HG03103 (cell line): ENCODE measurements at regions not wholly inside any gene's neighbourhood (a gene's known extent, or its start where the extent isn't known, plus 50 kb on each side); places are given as distances from the start of the nearest gene placed in this dataset.
"Not testable (repeated sequence)": the region's sequence is repeated elsewhere in the genome, so short reads cannot be mapped to it uniquely, and the experiment has no call there.

Source experiments
- ATAC-seq: cut with Tn5 transposase; IDR thresholded peaks from one replicate; pipeline ENCODE4 v1.9.1; 2021; ENCODE audit warnings: low read depth; ENCODE audit not compliant: unreplicated experiment

- ATAC-seq = no peak
Measured at GRCh38 chrX:106220177-106220576, 52.1 kb downstream of the PWWP3B start.

GRCh38 chrX:106243376-106243775, 75.3 kb downstream of the PWWP3B start:
- ATAC-seq = no peak

GRCh38 chrX:106246511-106246910, 78.4 kb downstream of the PWWP3B start:
- no peak for ATAC-seq

- no peak for ATAC-seq
Measured at GRCh38 chrX:106247162-106247561, 79.1 kb downstream of the PWWP3B start.

DNA sequence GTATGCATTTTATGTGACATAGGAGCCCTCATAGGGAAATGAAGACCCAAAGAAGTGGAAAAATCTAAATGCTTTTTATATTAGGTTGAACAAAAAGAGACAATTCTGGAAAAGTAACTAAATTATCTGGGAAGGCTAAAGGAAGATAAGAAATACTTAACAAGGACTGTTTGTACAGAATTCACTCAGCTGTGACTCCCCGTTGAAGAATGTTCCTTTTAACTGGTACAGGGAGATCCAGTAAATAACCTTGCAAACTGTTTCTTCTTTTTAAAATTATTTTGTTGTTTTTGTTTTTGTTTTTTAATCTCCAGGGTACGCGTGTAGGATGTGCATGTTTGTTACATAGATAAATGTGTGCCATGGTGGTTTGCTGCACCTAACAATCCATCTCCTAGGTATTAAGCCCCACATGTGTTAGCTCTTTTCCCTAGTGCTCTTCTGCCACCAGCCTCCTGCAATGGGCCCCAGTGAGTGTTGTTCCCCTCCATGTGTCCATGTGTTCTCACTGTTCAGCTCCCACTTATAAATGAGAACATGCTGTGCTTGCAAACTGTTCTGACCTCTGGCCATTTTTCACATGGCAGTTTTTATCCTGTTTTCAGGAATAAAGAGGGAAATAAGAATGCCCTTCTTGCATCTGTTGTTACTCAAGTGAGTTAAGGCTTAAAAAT, 81.7 kb downstream of the PWWP3B start:
- ATAC-seq = no peak

DNA sequence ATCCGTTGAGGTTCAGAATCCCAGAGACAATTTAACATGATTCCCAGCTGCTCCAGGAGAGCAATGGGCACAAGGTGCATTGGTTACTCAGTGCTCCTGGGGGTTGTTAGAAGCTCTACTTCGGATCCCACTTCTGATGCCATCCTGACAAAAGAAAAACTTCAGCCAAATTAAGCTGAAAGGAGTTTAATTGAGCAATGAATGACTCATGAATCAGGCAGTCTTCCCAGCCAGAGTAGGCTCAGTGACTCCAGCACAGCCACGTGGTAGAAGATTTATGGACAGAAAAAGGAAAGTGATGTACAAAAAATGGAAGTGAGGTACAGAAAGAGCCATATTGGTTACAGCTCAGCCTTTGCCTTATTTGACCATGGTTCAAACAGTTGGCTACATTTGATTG, 95.7 kb downstream of the PWWP3B start:
- ATAC-seq = no peak

DNA sequence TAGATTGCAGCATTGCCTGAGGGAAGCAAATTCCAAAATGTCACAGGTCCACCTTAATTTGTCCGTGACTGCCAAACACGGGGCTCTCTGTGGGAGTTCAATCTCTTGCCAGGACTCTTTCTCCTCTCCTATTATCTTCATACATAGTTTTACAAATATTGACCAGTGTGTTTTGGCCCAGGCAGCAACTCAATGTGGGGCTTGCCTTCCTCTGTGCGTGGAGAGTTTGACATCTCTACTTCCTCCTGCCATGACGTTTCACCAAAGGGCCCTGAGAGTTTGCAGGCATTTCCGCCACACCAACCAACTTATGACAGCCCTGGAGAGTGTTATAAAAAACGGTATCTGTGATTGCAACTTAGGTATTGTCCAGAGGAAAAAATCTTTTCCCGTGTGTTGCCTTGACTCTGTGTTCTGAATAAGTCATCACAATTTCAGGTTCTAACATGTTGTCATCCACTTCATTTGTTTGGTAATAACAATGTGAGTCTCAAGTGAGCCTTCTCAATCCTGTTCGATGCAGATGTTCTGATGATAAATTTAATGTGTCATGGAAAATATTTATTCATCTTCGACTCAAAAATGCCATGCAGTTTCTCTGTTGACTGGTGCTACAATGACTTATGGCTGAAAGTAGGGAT, 106.0 kb downstream of the PWWP3B start:
- ATAC-seq = not testable (repeated sequence)

DNA sequence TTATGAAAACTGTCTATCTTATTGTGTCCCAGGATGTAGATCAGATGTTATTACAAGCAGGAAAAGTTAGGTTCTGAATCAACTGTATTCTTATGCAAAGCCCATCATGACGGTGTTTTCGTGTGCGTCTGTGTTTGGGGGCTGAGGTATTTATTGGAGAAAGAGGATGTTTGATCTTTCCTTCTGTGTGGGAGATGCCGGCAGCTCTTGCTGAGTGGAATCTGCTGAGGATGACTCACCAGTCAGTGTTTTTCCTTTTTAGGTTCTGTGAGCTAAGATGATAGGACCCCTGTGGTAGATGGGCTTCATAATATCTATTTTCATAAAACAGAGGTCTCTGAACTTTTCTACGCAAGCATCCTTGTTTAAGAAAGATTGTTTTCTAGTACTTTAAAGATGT, 107.1 kb downstream of the PWWP3B start:
- ATAC-seq = not testable (repeated sequence)

DNA sequence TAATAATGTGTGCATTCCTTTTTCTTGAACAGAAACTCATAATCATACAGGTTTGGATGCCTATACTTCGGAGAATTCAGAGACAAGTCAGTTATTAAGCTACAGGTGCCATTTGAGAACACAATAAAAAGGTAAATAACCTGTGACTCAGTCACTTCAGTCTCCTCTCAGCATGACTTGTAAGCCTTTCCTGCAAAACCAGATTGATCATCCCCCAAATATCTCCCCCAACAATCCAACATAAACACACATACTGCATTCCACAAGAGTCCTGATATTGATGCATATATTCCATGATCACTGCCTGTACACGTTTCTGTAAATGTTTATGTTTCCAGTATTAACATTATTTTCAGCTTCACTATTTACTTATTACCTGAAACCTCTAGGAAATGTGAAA, 110.8 kb downstream of the PWWP3B start:
- ATAC-seq = no peak

GRCh38 chrX:106281383-106281782, 113.3 kb downstream of the PWWP3B start:
- ATAC-seq = no peak

- no peak for ATAC-seq
Measured at GRCh38 chrX:106283841-106284240, 115.7 kb downstream of the PWWP3B start.

- ATAC-seq = no peak
Measured at GRCh38 chrX:106284431-106285025, 116.4 kb downstream of the PWWP3B start.

DNA sequence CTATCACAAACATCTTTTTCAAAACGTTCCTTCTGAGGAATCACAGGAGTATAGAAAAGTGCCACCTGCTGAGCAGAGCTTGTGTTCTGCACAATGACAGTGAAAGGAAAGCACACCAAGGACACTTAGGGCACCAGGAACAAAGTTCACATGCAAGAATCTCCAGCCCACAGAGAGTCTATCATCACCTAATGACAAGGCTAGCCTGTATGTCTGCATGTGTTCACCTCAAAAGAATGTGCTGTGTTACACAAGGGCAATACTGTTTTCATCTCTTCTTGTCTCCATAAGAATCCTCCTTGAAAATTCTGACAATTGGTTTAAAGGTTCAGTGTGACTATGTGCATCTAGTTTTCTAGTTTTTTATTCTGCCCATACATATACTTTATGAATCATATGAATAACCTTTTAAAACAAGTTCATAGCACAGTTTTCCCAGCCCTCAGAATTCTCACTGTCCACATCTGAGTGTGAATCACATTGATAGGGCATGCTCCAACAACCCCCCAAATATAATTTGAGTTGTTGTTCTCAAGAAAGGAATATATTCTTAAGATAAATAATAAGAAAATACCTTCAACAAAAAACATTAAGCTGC, 118.0 kb downstream of the PWWP3B start:
- ATAC-seq = no peak

DNA sequence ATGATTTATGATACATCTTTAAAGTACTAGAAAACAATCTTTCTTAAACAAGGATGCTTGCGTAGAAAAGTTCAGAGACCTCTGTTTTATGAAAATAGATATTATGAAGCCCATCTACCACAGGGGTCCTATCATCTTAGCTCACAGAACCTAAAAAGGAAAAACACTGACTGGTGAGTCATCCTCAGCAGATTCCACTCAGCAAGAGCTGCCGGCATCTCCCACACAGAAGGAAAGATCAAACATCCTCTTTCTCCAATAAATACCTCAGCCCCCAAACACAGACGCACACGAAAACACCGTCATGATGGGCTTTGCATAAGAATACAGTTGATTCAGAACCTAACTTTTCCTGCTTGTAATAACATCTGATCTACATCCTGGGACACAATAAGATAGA, 122.7 kb downstream of the PWWP3B start:
- ATAC-seq = not testable (repeated sequence)

DNA sequence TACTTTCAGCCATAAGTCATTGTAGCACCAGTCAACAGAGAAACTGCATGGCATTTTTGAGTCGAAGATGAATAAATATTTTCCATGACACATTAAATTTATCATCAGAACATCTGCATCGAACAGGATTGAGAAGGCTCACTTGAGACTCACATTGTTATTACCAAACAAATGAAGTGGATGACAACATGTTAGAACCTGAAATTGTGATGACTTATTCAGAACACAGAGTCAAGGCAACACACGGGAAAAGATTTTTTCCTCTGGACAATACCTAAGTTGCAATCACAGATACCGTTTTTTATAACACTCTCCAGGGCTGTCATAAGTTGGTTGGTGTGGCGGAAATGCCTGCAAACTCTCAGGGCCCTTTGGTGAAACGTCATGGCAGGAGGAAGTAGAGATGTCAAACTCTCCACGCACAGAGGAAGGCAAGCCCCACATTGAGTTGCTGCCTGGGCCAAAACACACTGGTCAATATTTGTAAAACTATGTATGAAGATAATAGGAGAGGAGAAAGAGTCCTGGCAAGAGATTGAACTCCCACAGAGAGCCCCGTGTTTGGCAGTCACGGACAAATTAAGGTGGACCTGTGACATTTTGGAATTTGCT, 123.8 kb downstream of the PWWP3B start:
- not testable (repeated sequence) for ATAC-seq

DNA sequence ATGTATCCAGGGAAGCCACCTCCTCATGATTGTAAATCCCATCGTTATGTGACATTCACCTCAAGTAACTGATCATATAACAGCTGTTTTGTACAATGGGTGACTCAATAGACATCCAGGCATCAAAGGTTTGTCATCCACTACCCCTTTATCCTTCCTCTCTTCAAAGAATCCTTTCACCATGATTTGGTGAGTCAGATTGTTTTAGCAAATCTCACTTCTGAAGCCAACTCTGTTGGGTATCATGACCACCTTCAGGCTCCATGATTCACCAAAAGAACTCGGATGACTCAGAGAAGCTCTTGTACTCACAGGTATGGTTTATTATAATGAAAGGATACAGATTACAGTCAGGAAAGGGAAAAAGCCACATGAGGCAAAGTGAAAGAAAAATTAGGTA, 132.1 kb downstream of the PWWP3B start:
- no peak for ATAC-seq

GRCh38 chrX:106300656-106301055, 132.6 kb downstream of the PWWP3B start:
- ATAC-seq = no peak

DNA sequence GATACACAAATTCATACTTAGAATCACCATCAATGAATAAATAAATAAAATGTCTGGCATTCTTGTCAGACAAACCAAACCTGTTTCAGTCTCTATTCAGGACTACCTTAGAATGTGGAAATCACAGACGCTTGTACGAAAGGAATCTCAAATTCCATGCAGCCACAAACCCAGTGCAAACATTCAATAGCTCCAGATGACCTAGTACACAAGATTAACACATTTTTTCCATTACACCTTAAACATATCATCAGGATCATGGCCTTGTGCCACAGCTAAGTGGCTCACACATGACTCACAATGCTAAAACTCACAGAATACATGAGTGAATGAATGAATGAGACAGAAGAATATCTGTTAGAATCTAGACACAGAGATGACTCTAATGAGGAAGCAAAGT, 134.2 kb downstream of the PWWP3B start:
- no peak for ATAC-seq

GRCh38 chrX:106306391-106306947, 138.4 kb downstream of the PWWP3B start:
- no peak for ATAC-seq

DNA sequence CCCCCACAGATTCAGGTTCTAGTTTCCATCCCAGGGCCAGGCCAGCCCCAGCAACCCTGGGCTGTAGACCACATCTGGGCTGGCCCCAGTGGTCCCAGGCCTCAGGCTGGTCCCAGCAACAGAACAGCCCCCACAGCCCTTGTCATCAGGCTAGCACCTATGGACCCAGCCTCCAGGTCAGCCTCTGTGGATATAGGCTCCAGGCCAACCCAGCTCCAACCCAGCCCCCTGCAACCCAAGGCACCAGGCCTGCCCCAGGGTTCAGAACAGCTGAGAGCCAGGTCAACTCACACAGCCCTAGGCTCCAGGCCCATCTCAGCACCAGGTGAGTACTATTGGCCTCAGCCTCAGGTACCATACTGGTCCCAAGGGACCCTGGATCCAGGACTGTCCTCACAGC, 155.3 kb downstream of the PWWP3B start:
- ATAC-seq = no peak

- no peak for ATAC-seq
Measured at GRCh38 chrX:106331606-106332005, 163.5 kb downstream of the PWWP3B start.
